CD1c-positive myeloid dendritic cell (primary cell): ENCODE measurements at regions not wholly inside any gene's neighbourhood (a gene's known extent, or its start where the extent isn't known, plus 50 kb on each side); places are given as distances from the start of the nearest gene placed in this dataset.

ENCODE experiments used
- DNase-seq: peaks from one replicate; pipeline ENCODE4 v3.0.0-alpha.2; 2016; ENCODE audit errors: extremely low spot score

- DNase-seq, result no peak
These were observed 118.7 kb downstream of the BMP2 start for GRCh38 chr20:6886065-6886729.

GRCh38 chr20:6887966-6888365 is 120.5 kb downstream of the BMP2 start:
- DNase-seq, result no peak

GRCh38 chr20:6888736-6889395 is 121.4 kb downstream of the BMP2 start:
- DNase-seq, result peak; percentile 7

- no peak for DNase-seq
These were observed 125.2 kb downstream of the BMP2 start for GRCh38 chr20:6892724-6893123.

- DNase-seq, result no peak
These were observed 131.4 kb downstream of the BMP2 start for GRCh38 chr20:6898928-6899327.

- no peak for DNase-seq
These were observed 139.4 kb downstream of the BMP2 start for GRCh38 chr20:6906871-6907270.

- no peak for DNase-seq
These were observed 141.2 kb downstream of the BMP2 start for GRCh38 chr20:6908673-6909072.

- DNase-seq, result no peak
These were observed 142.1 kb downstream of the BMP2 start for GRCh38 chr20:6909608-6910007.

- DNase-seq, result no peak
These were observed 147.5 kb downstream of the BMP2 start for GRCh38 chr20:6914986-6915385.

- no peak for DNase-seq
These were observed 149.5 kb downstream of the BMP2 start for GRCh38 chr20:6916938-6917337.

- DNase-seq, result no peak
These were observed 152.4 kb downstream of the BMP2 start for GRCh38 chr20:6919792-6920468.

- no peak for DNase-seq
These were observed 153.6 kb downstream of the BMP2 start for GRCh38 chr20:6920991-6921613.

GRCh38 chr20:6921717-6922386 is 154.4 kb downstream of the BMP2 start:
- DNase-seq, result no peak

- DNase-seq, result no peak
These were observed 157.2 kb downstream of the BMP2 start for GRCh38 chr20:6924681-6925080.

GRCh38 chr20:6925744-6926278 is 158.3 kb downstream of the BMP2 start:
- DNase-seq, result no peak

- DNase-seq, result peak; percentile 38
These were observed 172.6 kb downstream of the BMP2 start for GRCh38 chr20:6940048-6940447.

GRCh38 chr20:6940876-6941275 is 173.4 kb downstream of the BMP2 start:
- no peak for DNase-seq

- DNase-seq, result no peak
These were observed 174.1 kb downstream of the BMP2 start for GRCh38 chr20:6941571-6941970.

- no peak for DNase-seq
These were observed 174.8 kb downstream of the BMP2 start for GRCh38 chr20:6942266-6942665.

GRCh38 chr20:6944292-6944691 is 176.8 kb downstream of the BMP2 start:
- no peak for DNase-seq

GRCh38 chr20:6953611-6954010 is 186.1 kb downstream of the BMP2 start:
- no peak for DNase-seq

GRCh38 chr20:6954219-6954618 is 186.7 kb downstream of the BMP2 start:
- DNase-seq, result no peak
